Germinal center (tissue), 1 donor: ENCODE measurements at regions not wholly inside any gene's neighbourhood (a gene's known extent, or its start where the extent isn't known, plus 50 kb on each side); places are given as distances from the start of the nearest gene placed in this dataset.

ENCODE experiments used
- DNase-seq: peaks from one replicate; pipeline ENCODE4 v3.0.0; 2012; ENCODE audit warnings: mixed read lengths, low spot score

DNA sequence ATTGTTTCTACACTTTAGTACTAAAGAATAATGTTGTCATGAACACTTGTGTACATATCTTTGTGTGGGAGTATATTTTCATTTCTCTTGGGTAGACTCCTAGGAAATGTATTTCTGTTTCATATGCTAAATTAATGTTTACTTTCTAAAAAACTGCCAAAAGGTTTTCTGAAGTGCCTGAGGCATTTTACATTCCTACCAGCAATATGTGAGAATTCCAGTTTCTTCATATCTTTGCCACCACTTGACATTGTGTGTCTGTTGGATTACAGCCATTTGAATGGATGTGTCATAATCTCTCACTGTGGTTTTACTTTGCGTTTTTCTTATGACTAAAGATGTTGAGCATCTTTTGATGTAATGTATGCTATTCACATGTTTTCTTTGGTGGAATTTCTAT, 428.2 kb upstream of the KCNH7 start:
- no peak for DNase-seq

GRCh38 chr2:163265562-163265961, 427.0 kb upstream of the KCNH7 start:
- no peak for DNase-seq

- DNase-seq, result no peak
Measured at GRCh38 chr2:163264341-163264740, 425.8 kb upstream of the KCNH7 start.

DNA sequence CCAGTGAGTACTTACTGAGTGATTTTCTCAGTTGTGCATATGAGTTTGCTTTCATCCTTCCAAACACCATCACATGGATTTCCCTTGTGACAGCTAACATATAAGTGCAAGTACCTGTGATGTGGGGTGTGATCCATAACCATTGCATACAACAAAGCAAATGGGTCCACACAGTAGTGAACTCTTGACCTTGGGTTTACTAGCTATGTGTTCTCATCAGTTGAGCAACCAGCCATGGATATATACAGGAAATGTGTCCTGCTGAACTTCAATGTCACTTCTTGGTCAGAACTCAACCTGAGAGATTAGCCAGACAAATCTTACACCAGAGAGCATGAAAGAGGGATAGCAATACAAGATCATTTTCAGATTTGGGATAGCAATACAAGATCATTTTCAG, 420.9 kb upstream of the KCNH7 start:
- DNase-seq, result no peak

DNA sequence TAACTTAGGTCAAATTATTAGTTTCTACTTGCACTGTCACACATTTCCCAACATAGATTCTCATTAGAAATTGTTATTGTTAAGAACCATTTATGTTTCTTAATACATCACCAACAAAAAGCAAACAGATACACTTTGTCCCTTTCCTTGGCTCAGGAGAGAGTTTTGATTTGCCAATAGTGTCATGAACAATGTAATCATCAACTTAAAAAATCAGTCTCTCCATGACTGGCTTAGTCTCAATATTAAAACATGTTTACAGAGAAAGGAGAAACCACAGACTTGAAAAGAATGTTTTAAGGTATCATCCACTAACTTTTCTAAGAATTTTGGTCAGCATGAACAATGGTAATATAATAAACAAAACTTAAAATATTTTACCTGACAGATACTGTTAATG, 416.5 kb upstream of the KCNH7 start:
- DNase-seq, result no peak

DNA sequence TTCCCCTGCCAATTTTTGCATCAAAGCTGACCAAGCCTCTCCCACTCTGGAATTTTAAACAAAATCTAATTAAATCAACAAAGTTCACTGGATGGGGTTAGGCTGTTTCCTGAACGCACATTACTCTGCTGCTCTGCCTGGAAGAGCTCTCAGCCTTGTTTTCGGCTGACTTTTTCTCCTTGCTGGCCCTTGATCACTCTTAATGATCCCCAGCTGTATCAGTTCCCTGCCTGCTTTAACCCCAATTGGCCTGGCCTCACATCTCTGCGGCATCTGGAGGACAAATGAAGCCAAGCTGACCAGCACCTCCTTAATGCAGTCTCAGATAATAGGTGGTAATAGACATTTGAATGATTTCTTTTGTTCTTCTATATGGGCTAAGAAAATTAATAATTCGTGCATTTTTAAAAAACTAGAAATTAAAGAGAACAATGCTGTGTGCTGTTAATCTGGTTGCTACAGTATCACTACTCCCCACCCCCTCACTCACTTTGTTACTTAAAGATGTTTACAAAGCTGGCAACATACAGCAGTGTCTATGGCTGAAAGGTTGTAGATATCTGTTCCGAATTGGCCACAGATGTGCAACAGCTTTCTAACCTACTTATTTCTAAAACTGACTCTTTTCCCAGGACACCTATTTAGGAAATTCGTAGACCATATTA, 415.2 kb upstream of the KCNH7 start:
- DNase-seq, result no peak

DNA sequence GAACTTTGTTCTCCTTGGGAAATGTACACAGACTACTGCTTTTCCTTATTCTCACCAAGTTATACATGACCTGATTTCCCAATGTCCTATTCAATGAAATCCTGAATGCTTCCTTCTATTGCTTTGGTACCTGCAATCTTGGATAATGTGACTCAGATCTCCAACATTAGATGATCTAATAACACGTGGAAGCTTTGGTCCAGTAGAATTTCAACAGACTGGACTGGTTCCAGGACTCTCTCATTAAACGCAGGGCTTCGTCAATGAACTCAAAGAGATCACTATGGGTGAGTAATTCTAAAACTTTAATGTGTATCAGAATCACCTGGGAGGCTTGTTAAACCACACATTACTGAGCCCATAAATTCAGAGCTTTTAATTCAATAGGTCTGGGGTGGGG, 413.6 kb upstream of the KCNH7 start:
- no peak for DNase-seq

DNA sequence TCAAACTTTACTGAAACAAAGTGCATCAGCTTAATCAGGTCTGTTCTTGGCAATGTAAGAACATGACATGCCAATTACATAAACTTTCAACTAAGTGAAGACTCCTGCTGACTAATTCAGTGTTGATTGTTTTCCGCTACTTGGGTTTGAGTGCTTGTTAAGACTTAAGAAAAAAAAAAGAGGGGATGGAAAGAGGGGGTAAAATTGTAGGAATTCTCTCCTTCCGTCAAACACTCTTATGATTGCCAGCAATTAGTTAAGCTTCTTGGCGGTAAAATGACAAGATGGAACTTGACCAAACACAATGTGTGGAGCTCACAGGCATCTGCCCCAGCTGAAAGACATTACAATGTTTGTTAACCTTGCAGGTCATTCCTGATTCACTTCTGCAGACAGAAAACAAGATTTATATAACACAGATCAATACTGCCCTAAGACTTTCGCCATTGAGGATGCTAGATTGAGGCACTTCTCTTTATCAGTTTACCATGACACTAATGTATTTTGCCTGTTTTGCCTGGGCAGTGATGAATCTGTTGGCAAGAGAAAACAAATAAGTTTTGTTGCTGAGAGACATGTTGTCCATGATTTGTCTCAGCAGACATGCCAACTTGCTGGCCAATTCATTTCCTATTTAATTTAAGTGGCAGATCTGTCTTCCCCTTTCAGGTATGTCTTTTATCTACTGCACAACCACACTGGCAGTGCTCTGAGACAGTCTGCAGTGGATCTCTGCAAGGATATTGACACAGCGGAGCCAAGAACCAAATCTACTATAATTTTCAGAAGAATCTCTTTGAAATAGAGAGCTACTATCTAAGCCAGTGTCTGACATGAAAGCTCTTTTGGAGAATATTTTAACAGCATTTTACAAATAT, 410.0 kb upstream of the KCNH7 start:
- no peak for DNase-seq

GRCh38 chr2:163247847-163248220, 409.3 kb upstream of the KCNH7 start:
- no peak for DNase-seq

DNA sequence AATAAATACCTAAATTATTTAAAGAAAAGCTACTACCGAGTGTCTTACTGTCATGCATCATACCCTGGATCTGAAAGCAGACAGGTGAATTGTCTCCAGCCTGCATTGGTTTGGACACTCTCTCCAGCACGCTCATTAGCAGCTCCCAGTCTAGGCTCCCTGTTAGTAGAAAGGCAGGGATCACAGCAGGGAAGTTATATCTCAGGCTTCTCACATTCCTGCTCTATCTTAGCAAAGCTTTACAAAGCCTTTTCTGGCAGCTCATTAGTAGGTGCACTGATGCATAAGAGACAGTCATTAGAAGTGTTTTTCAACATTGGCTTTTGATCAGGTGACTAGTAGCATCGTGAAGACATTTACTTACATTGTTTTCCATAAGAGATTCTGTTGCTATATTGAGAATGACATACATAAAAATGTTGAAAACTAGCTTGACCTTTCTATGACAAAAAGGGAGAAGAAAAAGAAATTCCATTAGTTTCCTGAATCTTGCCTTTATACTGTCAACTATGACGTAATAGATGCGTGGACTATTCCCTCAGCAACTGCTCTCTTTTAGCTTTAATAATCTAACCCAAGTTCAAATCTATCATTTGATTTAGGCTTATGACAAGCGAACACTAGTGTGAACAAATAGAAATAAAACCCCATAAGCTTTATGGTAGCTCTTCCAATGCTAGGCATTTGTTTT, 408.7 kb upstream of the KCNH7 start:
- no peak for DNase-seq

DNA sequence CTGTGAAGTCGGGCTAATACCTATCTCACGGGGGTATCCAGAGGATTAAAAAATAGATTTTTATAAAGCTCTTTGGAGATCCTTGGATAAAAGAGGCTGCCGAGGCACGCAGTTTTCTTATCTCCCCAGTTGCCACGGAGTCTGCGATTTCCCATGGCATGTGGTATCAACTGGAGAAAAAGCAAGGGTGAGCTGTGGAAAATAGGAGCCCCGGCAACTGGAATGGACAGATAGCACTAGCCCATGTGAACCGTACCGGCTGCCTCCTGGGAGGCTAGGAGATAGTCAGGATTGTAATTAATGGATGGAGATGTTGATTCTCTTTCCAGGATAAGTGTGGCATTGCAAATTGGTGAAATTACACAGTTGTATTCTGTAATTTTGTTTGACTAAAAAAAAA, 407.6 kb upstream of the KCNH7 start:
- no peak for DNase-seq

DNA sequence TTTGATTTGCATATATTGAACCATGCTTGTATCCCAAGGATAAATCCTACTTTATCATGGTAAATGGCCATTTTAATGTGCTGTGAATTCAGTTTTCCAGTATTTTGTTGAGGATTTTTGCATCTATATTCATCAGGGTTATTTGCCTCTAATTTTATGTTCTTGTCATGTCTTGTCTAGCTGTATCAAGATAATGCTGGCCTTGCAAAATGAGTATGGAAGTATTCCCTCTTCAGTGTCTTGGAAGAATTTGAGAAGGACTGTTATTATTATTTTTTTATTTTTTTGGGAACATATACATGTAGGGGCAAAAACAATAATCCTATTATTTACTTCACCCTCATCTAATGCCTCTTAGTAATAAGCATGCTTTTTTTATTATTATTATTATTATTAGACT, 398.0 kb upstream of the KCNH7 start:
- DNase-seq, result no peak

DNA sequence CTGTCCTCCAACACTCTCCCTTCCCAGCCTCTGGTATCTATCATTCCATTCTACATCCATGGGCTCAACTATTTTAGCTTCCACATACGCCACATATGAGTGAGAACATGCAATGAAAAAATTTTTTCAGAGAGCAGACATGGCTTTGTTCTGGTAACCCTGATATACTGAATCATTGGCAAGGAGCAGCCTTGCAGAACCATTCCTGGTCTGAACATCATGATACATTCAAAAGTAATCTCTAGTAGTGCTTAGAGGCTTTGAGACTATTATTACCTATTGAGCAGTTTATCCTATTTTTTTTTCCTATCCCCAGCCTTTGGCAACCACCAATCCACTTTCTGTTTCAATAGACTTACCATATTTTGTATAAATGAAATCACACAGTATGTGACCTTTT, 393.1 kb upstream of the KCNH7 start:
- DNase-seq, result no peak

GRCh38 chr2:163213661-163214081, 375.1 kb upstream of the KCNH7 start:
- no peak for DNase-seq

DNA sequence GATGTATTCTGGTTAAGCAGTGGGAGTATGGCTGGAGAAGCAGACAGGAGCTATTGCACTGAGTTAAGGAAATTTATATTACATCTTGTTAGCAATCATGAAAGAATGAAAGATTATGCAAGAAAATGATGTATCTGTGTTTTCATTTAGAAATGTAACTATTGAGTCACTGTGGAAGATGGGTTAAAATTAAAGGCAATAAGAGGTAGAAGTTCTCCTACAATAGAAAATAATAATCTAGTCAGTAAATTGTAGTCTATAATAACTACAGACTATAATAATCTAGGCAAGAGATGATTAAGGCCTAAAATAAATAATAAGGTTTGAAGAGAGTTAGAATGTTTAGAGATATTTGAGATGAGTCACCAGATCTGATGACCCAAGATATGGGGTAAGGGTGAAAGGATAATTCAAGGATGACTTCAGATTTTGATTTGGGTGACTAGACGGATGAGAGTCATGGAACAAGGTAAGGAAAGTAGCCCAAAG, 371.9 kb upstream of the KCNH7 start:
- no peak for DNase-seq

DNA sequence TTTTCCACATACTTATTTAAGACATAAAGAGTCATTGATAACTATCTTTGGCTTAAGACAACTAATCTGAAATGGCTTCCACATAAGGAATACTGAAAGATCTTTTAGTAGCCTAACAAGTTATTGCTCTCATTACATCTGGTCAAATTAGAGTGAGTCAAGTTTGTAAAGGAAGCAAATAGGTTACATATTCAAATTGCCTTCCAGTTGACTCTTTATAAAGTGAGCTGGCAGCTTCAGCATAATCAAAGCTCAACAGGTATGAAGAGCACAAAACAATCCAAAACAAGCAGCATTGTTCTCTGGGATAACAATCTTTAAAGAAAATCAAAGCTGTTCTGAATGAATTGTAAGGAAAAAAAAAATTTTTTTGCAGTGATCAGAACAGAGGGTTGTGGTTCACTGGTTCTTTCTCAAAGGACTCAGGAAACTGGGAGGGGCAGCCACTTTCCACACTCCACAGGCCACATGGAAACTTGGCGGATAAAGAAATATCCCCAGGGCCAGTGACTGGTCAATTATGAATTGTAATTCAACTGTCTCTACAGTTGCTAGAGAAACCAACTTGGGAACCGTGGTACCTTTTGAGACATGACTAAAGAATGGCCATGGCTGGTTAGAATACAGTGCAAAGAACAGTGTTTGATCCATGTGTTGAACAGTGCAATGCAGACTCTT, 369.3 kb upstream of the KCNH7 start:
- DNase-seq, result no peak

DNA sequence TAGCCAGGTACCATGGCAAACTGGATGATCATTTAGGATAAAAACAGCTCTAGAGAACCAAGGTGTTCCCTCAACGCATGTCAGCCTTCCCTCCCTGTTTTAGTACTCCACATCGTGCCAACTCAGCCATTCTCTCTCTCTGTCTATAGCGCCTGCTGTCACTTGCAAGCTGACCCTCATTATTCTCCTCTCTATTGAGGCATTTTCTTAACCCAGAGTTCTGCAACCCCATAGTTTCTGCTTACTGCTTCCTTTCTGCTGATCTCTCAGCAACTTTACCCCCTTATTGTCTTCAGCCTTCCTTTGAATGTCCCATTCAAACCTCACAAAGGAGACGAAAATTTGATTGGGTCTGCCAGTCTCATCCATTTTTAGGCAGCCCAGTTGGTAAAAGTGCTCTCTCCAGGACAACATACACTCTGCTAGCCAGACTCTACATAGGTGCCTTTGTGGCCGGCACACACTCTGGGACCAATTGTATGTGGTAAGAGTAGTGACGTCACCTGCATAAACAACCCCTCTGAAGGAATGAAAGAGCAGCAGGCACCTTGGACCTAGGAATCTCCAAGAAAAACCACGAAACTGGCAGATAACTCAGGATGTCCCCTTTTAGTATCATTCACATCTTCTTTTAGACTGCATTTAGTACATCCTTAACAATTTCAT, 367.2 kb upstream of the KCNH7 start:
- no peak for DNase-seq

DNA sequence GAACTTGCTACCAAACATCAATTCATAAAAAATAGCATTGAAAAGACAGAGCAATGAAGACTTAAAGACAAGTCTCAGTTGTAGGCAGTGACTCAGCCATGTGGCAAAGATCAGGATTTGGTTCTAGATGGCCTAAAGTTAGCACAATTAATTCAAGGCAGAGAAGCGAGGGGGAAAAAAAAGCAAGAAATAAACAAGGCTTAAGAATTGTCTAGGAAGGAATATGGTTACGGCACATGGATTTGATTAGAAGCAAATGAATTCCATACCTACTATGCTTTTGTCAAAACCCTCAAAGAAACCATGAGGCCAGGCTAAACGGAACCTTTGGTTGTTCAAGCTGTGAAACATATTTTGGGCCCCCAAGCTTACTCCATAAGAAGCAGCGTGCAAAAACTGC, 362.2 kb upstream of the KCNH7 start:
- DNase-seq, result no peak

GRCh38 chr2:163198972-163199371, 360.4 kb upstream of the KCNH7 start:
- DNase-seq, result no peak

- DNase-seq, result no peak
Measured at GRCh38 chr2:163198007-163198406, 359.4 kb upstream of the KCNH7 start.

GRCh38 chr2:163191372-163191771, 352.8 kb upstream of the KCNH7 start:
- peak; percentile 2 for DNase-seq
